NCI-H2196 treated with DMSO at 0.1 percent for 48 hours (cell line): ENCODE measurements at regions not wholly inside any gene's neighbourhood (a gene's known extent, or its start where the extent isn't known, plus 50 kb on each side); places are given as distances from the start of the nearest gene placed in this dataset.

Experiments
- DNase-seq: peaks from one replicate; lab custom pipeline; 2025; ENCODE audit not compliant: unreplicated experiment; lab: John Stamatoyannopoulos, UW

- DNase-seq = no peak
Measured at GRCh38 chr18:68469049-68469625, 245.8 kb downstream of the TMX3 start.

GRCh38 chr18:68467957-68468356 is 247.0 kb downstream of the TMX3 start:
- no peak for DNase-seq

- DNase-seq = no peak
Measured at GRCh38 chr18:68467329-68467728, 247.6 kb downstream of the TMX3 start.

GRCh38 chr18:68466672-68467071 is 248.2 kb downstream of the TMX3 start:
- DNase-seq = no peak

GRCh38 chr18:68462766-68463165 is 252.1 kb downstream of the TMX3 start:
- DNase-seq = no peak

GRCh38 chr18:68462148-68462547 is 252.8 kb downstream of the TMX3 start:
- no peak for DNase-seq

GRCh38 chr18:68461481-68462018 is 253.4 kb downstream of the TMX3 start:
- DNase-seq = no peak

- no peak for DNase-seq
Measured at GRCh38 chr18:68459968-68460367, 254.9 kb downstream of the TMX3 start.

GRCh38 chr18:68456985-68457384 is 257.9 kb downstream of the TMX3 start:
- DNase-seq = no peak

- DNase-seq = no peak
Measured at GRCh38 chr18:68455229-68455603, 259.7 kb downstream of the TMX3 start.

GRCh38 chr18:68454511-68455228 is 260.2 kb downstream of the TMX3 start:
- no peak for DNase-seq

- DNase-seq = no peak
Measured at GRCh38 chr18:68449292-68449691, 265.6 kb downstream of the TMX3 start.

GRCh38 chr18:68448736-68449135 is 266.2 kb downstream of the TMX3 start:
- DNase-seq = no peak

GRCh38 chr18:68447286-68447685 is 267.6 kb downstream of the TMX3 start:
- no peak for DNase-seq

GRCh38 chr18:68445668-68446426 is 269.1 kb downstream of the TMX3 start:
- DNase-seq = no peak

- no peak for DNase-seq
Measured at GRCh38 chr18:68445136-68445535, 269.8 kb downstream of the TMX3 start.

- no peak for DNase-seq
Measured at GRCh38 chr18:68441241-68441640, 273.7 kb downstream of the TMX3 start.

GRCh38 chr18:68440433-68440832 is 274.5 kb downstream of the TMX3 start:
- no peak for DNase-seq

- no peak for DNase-seq
Measured at GRCh38 chr18:68439642-68440041, 275.3 kb downstream of the TMX3 start.

GRCh38 chr18:68438983-68439382 is 275.9 kb downstream of the TMX3 start:
- no peak for DNase-seq

GRCh38 chr18:68438536-68438935 is 276.4 kb downstream of the TMX3 start:
- no peak for DNase-seq

GRCh38 chr18:68436485-68436884 is 278.4 kb downstream of the TMX3 start:
- DNase-seq = no peak
